ENCODE measurements at regions not wholly inside any gene's neighbourhood (a gene's known extent, or its start where the extent isn't known, plus 50 kb on each side); places are given as distances from the start of the nearest gene placed in this dataset.

DNA sequence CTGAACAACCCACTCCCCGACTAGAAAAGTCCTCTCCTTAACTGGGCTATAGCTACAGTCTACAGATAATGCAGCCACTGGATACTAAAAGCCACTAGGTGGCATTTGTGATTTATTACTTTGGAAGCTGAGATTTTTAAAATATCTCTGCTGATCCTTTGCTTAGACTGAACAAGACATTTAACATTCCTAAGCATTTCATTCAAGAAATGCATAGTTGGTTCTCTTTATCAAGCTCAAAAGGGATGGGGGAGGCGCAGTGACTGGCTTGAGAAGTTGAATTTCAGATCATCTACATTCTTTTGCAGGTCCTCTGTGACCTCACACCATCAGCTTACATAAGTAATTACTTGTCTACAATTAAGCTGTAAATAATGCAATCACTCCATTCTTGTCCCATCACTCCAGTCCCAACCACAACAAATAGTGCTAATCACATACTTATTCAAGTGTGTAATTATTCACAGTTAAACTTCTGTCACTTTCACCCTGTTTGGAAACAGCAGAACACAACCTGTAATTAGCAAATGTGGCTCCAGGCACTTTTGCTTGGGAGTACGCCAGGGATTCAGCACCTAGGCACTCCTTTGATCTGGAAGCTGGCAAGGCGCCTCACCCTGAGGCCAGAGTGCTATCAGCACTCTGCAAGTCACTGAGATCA, 203.6 kb downstream of the NOVA1 start:
- TF ChIP-seq CTCF (IDR thresholded peaks at IDR 0.05) (peak; percentile 17 to 63 (median 48)), POLR2AphosphoS5 (IDR thresholded peaks at IDR 0.05) (no peak), POLR2A (IDR thresholded peaks at IDR 0.05) (no peak)

All from gastroesophageal sphincter (tissue), 3 donors.